GM18867 (cell line): ENCODE measurements at regions not wholly inside any gene's neighbourhood (a gene's known extent, or its start where the extent isn't known, plus 50 kb on each side); places are given as distances from the start of the nearest gene placed in this dataset.
"Not testable (repeated sequence)": the region's sequence is repeated elsewhere in the genome, so short reads cannot be mapped to it uniquely, and the experiment has no call there.

ENCODE experiments used
- ATAC-seq: cut with Tn5 transposase; IDR thresholded peaks from one replicate; pipeline ENCODE4 v1.9.1; 2021; ENCODE audit warnings: mild to moderate bottlenecking, moderate library complexity; ENCODE audit not compliant: unreplicated experiment

DNA sequence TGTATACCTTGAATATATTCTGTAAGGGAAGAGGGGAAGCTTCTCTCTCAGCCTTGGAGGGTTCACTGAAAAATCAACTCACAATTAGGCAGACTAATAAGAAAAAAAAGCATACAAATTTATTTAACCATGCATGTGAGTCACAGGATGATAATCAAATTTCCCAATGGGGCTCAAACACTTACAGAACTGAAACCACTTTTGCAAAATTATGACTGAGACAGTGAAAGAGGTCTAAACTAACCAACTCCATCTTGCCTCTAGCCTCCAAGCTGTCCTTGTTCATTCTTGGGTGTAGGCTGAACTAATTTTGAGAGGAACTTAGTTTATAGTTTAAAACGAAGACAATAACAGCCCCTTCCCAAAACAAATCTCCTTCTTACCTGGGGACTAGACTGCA is 618.3 kb upstream of the AUTS2 start:
- no peak for ATAC-seq

GRCh38 chr7:68980432-68980831 is 617.8 kb upstream of the AUTS2 start:
- not testable (repeated sequence) for ATAC-seq

DNA sequence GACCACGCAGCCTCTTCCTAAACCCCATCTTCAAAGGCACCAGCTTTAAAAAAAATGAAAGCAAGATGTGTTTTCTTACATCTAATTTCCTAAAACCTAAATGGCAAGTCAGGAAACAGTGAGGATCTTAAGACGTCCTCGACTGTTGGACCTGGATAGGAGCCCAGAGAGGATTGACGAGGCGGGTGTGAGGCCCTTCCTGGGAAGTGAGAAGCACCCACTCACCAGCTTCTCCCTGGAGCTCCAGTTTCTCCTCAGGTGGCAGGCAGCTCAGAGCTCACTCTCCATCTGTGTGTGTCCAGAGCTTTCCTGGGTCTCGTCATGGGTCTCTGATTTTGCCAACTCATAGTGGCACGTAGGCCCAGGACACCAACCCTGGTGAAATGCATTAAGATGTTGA is 614.0 kb upstream of the AUTS2 start:
- ATAC-seq: no peak

GRCh38 chr7:68994841-68995240 is 603.4 kb upstream of the AUTS2 start:
- ATAC-seq: no peak

DNA sequence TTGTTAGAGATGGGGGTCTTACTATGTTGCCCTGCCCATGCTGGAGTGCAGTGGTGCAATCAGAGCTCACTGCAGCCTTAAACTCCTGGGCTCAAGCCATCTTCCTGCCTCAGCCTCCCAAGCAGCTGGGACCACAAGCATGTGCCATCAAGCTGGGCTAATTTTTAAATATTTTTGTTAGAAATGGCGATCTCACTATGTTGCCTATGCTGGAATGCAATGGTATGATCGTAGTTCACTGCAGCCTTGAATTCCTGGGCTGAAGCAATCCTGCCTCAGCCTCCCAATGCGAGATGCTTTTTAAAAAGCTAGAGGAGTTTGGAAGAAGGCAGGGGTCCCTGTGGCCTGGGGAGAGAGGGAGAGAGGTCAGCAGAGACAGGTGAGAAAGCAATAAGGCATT is 600.1 kb upstream of the AUTS2 start:
- no peak for ATAC-seq

GRCh38 chr7:69002416-69002815 is 595.9 kb upstream of the AUTS2 start:
- ATAC-seq: no peak

DNA sequence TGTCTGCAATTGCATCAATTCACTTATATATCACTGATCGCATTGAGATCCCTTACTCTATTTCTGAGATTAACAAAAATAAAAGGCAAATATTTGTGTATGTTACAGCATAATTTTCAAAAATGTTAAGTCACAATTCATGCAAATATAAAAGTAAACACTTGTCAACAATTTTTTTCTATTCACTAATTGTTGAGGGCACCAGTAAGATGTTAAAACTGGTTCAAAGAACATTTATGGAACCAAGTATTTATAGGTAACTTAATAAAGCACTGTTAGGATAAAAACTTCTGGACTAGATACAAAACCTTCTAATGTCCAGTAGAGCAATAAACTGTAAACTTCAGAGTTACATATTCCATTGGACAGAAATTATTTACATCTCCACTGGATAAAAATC is 586.1 kb upstream of the AUTS2 start:
- no peak for ATAC-seq

DNA sequence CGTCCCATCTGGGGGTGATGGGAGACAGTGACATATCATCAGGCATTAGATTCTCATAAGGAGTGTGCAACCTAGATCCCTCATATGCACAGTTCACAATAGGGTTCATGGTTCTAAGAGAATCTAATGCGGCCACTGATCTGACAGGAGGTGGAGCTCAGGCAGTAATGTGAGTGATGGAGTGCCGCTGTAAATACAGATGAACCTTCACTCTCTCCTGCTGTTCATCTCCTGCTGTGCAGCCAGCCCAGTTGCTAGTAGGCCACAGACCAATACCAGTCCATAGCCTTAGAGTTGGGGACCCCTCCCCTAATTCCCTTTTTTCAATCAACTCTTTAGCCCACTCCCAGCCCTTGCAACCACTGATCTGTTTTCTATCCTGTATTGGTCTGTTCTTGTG is 581.1 kb upstream of the AUTS2 start:
- no peak for ATAC-seq

DNA sequence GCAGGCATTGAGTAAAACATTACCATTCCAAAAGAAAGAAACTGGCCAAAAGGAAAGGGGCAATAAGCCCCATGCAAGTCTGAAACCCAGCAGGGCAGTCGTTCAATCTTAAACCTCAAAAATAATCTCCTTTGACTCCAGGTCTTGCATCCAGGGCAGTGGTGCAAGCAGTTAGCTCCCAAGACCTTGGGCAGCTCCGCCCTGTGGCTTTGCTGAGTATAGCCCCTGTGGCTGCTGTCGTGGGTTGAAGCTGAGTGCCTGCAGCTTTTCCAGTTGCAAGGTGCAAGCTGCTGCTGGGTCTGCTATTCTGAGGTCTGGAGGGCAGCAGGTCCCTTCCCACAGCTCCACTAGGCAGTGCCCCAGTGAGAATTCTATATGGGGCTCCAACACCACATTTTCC is 580.1 kb upstream of the AUTS2 start:
- ATAC-seq: no peak

- ATAC-seq: no peak
Measured at GRCh38 chr7:69019437-69019836, 578.8 kb upstream of the AUTS2 start.

- ATAC-seq: no peak
Measured at GRCh38 chr7:69020536-69020935, 577.7 kb upstream of the AUTS2 start.

- no peak for ATAC-seq
Measured at GRCh38 chr7:69025249-69025648, 573.0 kb upstream of the AUTS2 start.

GRCh38 chr7:69032848-69033247 is 565.4 kb upstream of the AUTS2 start:
- ATAC-seq: no peak

- ATAC-seq: no peak
Measured at GRCh38 chr7:69035826-69036225, 562.4 kb upstream of the AUTS2 start.

DNA sequence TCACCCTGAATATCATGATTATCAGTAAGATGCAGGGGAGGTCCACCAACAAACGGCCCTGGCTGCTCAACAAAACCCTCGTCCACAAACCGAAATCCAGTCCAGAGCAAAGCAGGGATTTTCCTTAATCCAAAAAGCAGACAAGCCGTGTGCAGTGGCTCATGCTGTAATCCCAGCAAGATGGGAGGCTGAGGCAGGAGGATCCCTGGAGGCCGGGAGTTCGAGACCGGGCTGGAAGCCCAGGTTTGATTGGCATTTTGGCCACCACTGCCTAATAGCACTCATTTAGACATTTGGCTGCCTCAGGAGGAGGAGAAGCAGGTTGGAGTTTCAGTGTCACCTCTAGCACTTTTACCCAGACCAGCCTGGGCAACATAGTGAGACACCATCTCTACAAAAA is 562.0 kb upstream of the AUTS2 start:
- ATAC-seq: no peak

DNA sequence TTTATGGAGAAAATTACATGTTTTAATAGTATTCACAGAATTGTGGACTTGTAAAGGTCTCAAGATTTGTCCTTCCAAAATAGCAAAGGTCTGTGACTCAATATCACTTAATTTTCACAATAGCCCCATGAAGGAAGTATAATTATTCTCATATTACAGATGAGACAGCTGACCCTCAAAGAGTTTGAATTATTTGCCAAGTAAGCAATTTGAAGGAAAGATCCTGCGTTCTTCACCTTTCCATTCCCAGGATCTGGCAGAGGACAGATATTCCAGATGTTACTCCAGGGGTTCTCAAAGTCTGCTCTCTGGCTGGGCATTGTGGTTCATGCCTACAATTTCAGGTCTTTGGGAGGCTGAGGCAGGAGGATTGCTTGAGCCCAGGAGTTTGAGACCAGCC is 559.4 kb upstream of the AUTS2 start:
- no peak for ATAC-seq

DNA sequence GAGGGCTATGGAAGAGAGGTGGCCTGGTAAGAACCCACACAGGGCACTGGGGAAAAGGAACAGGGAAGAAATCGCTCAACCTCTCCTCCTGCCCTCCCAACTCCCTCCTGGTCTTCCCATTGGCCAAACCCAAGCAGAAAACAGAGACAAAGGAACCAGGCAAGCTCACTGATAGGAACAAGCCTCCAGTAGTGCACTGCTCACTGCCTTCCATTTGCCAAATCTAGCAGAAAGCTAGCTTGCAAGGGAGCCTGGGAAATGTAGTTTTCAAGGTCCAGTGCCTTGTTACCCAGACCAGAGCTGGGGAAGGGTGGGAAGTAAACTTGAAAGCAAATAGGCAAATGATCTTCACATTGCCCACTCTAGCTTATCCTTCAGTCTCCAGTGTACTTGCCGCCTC is 556.1 kb upstream of the AUTS2 start:
- no peak for ATAC-seq

GRCh38 chr7:69047151-69047754 is 551.0 kb upstream of the AUTS2 start:
- no peak for ATAC-seq

DNA sequence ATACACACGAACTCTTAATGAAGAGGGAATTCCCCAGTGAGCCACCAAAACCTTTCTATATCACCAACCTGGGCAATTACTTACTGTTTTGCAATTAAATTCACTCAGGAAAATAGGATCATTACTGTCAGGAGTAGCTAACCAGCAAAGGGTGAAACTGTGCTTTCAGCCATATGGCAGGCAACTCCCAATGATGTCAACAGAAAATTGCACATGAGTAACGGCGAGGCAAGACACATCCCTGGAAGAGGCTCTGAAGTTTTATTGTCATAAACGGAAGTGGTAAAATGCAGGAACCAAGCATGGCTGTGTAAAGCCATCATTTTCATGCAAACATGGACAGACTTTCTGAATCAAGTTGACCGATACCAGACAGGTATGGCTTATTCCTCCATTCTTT is 548.9 kb upstream of the AUTS2 start:
- ATAC-seq: no peak

GRCh38 chr7:69052447-69052846 is 545.8 kb upstream of the AUTS2 start:
- no peak for ATAC-seq

GRCh38 chr7:69060516-69060915 is 537.8 kb upstream of the AUTS2 start:
- no peak for ATAC-seq

GRCh38 chr7:69062020-69062765 is 536.1 kb upstream of the AUTS2 start:
- no peak for ATAC-seq

DNA sequence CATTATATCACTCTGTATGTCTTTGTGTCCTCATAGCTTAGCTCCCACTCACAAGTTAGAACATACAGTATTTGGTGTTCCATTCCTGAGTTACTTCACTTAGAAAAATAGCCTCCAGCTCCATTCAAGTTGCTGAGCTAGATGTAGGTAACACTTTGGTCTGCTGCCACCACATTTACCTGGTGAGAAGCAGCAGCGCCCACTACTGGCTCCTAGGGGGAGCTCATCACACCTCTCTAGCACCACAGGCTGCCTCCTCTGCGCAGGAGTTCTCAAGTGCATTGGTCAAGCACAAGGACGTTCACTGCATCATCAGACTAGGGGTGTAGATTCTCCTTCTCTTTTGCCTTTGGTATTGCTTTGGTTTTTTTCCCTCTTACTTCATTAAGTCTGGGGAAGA is 530.9 kb upstream of the AUTS2 start:
- no peak for ATAC-seq
